Immature natural killer cell (primary cell): ENCODE measurements at regions not wholly inside any gene's neighbourhood (a gene's known extent, or its start where the extent isn't known, plus 50 kb on each side); places are given as distances from the start of the nearest gene placed in this dataset.

ENCODE experiments used
- DNase-seq, 3 donors: peaks; one replicate each; pipeline ENCODE4 v3.0.0; 2022; ENCODE audit warnings: mixed read lengths in 1 of 3
- H3K27ac Mint-ChIP-seq, 6 donors: one replicate each; pipeline ENCODE4 v1.8.0; 2020; ENCODE audit warnings: mixed read lengths in 6 of 6, mild to moderate bottlenecking in 5 of 6, inconsistent platforms in 4 of 6, moderate library complexity in 3 of 6
- H3K27me3 Mint-ChIP-seq, 3 donors: one replicate each; pipeline ENCODE4 v1.8.0; 2020 to 2021; ENCODE audit warnings: low read depth in 3 of 3, mild to moderate bottlenecking in 3 of 3, mixed read lengths in 3 of 3, moderate library complexity in 3 of 3, inconsistent platforms in 1 of 3
- H3K36me3 Mint-ChIP-seq, 3 donors: one replicate each; pipeline ENCODE4 v1.8.0; 2020; ENCODE audit warnings: mixed read lengths in 3 of 3, inconsistent platforms in 2 of 3, mild to moderate bottlenecking in 2 of 3
- H3K4me1 Mint-ChIP-seq, 2 donors: one replicate each; pipeline ENCODE4 v1.8.0; 2020; ENCODE audit warnings: inconsistent platforms in 2 of 2, mild to moderate bottlenecking in 2 of 2, mixed read lengths in 2 of 2, moderate library complexity in 1 of 2
- H3K4me3 Mint-ChIP-seq, 5 donors: one replicate each; pipeline ENCODE4 v1.8.0; 2020; ENCODE audit warnings: mild to moderate bottlenecking in 5 of 5, mixed read lengths in 5 of 5, inconsistent platforms in 3 of 5, moderate library complexity in 3 of 5
- H3K9me3 Mint-ChIP-seq, 6 donors: one replicate each; pipeline ENCODE4 v1.8.0; 2020; ENCODE audit warnings: mild to moderate bottlenecking in 6 of 6, mixed read lengths in 6 of 6, inconsistent platforms in 4 of 6, moderate library complexity in 3 of 6

GRCh38 chr5:13997514-13997913, 53.0 kb upstream of the DNAH5 start:
- peaks cover 3 to 9% (median 6%) of the 10 kb centered on the region in 6 donors for H3K9me3 Mint-ChIP-seq
- no peak for DNase-seq
- no peak overlapping the region for H3K27ac Mint-ChIP-seq
- peaks cover 0 to 12% (median 2%) of the 10 kb centered on the region in 3 donors for H3K27me3 Mint-ChIP-seq
- no peak overlapping the region for H3K4me3 Mint-ChIP-seq
- no peaks in the 10 kb centered on the region for H3K36me3 Mint-ChIP-seq
- H3K4me1 Mint-ChIP-seq = no peaks in the 10 kb centered on the region

GRCh38 chr5:13994621-13995253, 50.2 kb upstream of the DNAH5 start:
- Mint-ChIP-seq H3K27me3 (peaks cover 2 to 7% (median 3%) of the 10 kb centered on the region in 3 donors), H3K4me3 (no peak overlapping the region), H3K36me3 (no peaks in the 10 kb centered on the region)

More at GRCh38 chr5:13994621-13995253, 50.2 kb upstream of the DNAH5 start:
- Mint-ChIP-seq H3K9me3 (peaks cover 3 to 9% (median 6%) of the 10 kb centered on the region in 6 donors), H3K4me1 (no peaks in the 10 kb centered on the region), H3K27ac (no peak overlapping the region)
- DNase-seq = no peak
